NCI-H146 (cell line): ENCODE measurements at regions not wholly inside any gene's neighbourhood (a gene's known extent, or its start where the extent isn't known, plus 50 kb on each side); places are given as distances from the start of the nearest gene placed in this dataset.
"Not testable (repeated sequence)": the region's sequence is repeated elsewhere in the genome, so short reads cannot be mapped to it uniquely, and the experiment has no call there.

Experiments used
- DNase-seq: peaks from one replicate; lab custom pipeline; 2025; lab: John Stamatoyannopoulos, UW

DNA sequence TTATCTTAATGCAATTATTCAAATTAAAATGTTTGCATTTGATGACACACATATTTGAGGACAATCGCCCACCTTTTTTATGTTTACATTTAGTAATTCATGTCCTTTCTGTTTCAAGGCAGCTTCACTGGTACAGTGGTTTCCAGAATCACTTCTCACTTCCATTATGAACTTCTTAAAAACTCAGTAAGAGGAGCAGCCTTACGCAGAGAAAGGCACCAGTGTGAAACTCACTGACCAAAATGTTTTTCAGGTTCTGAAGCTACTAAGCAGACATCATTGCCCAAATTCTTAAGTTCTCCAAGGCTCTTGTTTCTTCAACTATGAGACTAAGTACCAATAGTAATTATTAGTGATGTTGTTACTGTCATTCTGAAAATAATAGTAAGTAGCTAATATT is 353.1 kb upstream of the CXADR start:
- no peak for DNase-seq

DNA sequence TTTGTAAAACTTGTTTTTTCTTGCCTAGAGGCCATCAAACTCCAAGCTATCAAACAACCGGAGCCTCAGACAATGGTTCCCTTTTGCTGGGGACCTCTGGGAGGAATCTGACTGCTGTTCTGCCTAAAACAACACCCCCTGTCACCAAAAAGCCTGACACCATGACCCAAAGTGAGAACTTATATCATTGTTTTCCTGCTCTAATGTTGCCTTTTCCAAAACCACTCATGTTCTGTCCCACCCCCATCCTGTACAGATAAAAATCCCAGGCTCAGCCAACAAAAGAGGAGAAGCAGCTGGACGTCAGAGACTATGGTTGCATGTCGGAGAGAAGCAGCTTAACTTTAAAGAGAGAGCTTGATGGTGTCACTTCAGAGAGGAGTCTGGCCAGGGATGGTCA is 327.2 kb upstream of the CXADR start:
- DNase-seq, result no peak

DNA sequence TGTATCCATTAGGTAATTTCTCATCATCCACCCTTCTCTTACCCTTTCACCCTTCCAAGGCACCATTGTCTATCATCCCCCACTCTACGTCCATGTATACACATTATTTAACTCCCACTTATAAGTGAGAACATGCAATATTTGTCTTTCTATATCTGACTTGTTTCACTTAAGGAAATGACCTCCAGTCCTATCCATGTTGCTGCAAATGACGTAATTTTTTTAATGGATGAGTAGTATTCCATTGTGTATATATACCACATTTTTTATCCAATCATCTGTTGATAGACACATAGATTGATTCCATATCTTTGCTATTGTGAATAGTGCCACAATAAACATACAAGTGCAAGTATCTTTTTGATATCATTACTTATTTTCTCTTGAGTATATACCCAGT is 322.9 kb upstream of the CXADR start:
- no peak for DNase-seq

DNA sequence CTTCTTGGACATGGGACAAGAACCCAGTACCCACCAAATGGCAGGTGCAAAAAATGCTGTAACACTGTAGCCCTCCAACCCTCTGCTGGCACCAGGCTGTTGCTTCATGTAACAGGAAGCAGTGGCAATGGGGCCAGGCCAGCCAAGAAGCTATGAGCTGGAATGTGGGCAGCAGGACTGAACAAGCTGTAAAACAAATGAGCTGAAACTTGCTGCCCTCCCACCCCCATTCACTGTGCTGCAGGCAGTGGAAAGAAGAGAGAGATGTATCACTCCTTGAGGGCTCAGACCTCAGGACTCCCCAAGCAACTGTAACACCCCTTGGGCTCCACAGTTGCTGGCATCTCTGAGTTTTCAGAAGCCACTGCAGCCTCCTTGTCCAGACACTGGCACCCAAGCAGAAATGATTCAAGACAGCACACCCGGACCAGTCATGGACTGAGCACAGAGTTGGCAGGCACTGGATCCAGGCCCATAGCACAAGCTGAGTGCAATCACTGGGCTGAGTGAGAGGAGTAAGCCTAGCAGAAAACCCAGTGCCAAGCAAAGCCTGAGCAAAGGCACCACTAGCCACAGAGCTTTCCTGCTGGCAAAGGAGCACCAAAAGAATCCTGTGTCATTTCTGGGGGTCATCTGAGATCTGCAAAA is 321.4 kb upstream of the CXADR start:
- no peak for DNase-seq

- DNase-seq, result no peak
Observed at GRCh38 chr21:17195351-17195750, 317.5 kb upstream of the CXADR start.

- no peak for DNase-seq
Observed at GRCh38 chr21:17195976-17196375, 316.9 kb upstream of the CXADR start.

DNA sequence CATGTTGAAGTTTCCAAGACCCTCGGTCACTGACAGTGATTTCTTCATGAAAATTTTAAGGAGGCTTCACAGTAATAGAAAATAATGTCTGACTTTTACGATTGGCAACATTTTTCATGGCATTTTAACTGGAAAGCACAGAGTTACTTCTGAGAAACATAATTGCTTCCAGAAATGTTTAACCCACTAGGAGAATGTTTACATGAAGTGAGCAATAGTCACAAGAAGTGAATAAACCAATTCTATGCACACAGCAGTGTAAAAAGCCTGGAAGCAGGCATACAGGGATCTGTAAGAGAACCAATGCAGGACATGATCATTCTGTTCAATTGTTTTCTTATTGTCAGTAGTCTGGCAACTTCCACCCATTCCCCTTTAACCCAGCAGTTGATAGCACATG is 316.2 kb upstream of the CXADR start:
- DNase-seq, result no peak

DNA sequence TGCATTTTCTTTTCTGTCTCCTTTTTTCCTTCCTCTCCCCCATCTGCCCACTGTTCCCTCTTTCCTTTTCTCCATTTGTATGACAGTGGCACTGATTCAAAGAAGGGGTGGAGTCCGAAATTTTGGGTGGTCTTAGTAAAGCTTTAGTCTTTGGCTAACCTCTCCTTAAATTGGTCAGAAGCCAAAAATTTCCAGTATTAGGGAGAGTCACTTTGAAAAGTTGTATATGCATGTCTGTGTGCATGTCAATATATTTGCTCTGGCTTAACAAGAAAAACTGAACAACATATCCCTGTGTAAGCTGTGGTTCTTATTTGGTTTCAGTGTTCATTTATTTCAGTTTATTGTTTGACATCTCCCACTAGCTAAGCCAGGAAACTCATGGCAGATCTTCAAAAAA is 314.8 kb upstream of the CXADR start:
- no peak for DNase-seq

DNA sequence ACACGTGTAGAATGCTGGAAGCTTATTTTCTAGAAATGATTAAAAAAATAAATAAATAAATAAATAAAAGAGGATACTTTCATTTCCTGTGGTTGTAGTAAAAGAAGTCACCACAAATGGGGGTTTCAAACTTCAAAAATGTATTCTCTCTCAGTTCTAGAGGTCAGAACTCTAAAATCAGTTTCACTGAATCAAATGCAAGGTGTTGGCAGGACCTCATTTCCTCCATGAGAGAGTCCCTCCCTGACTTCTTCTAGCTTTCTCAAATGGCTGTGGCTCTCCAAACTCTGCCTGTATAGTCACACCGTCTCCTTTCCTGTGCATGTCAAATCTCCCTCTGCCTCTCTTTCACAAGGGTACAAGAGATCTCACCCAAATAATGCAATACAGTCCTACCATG is 312.6 kb upstream of the CXADR start:
- no peak for DNase-seq

DNA sequence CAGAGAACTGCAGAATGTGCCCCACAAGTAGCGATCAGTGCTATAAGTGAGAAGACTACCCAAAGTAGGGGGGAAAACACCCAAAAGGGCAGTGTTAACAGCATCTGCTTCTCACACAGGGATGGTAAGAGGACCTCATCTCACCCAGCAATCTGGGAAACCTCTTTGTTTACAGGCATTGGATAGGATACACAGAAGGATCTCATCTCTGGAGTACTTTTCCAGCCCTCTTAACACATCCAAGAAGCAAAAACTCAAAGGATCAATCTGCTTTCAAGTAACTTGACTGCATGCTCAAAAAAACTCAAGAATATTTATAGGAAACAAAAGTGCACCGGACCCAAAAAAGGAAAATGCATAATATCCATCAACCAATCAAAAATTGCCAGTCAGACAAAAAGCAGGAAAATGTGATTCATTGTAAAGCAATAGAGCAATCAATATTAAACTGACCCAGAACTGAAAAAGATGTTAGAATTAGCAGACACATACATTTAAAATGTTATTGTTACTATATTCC is 311.0 kb upstream of the CXADR start:
- DNase-seq, result no peak

GRCh38 chr21:17214801-17215200 is 298.0 kb upstream of the CXADR start:
- DNase-seq, result no peak

- not testable (repeated sequence) for DNase-seq
Observed at GRCh38 chr21:17219050-17219449, 293.8 kb upstream of the CXADR start.

DNA sequence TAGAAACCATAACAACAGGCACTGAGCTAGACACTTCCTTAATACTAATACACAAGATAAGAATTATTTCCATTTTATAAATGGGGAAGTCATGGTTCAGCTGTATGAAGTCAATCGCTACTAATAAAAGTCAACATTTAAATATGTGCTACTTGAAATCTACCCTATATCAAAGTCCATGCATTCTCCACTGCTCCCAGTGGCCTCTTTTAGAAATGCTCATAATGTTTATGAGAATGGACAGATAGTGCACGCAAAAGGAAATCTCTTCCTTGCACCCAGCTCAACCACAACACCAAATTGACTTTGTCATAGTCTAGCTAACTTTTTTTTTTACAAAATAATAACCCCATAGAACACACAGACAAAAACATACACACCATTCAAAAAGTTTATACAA is 281.7 kb upstream of the CXADR start:
- DNase-seq, result no peak

- no peak for DNase-seq
Observed at GRCh38 chr21:17231771-17232170, 281.1 kb upstream of the CXADR start.

DNA sequence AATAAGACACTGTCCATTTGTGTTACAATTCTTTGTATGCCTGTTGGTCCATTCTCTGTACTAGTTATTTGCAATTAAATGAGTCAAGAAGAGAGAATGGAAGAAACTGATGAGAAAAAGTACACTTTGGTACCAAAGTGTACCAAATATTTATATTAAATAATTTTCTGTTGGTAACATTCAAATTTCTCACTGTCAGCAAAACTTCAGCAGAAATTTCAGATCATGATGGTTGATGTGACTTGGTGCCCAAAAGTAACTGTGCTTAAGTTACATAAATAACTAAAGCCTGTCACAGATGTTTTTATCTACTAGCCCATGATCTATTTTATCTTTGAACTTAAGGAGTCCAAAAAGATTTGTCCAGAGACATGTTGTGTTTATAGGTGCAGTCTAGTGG is 274.4 kb upstream of the CXADR start:
- DNase-seq, result no peak

DNA sequence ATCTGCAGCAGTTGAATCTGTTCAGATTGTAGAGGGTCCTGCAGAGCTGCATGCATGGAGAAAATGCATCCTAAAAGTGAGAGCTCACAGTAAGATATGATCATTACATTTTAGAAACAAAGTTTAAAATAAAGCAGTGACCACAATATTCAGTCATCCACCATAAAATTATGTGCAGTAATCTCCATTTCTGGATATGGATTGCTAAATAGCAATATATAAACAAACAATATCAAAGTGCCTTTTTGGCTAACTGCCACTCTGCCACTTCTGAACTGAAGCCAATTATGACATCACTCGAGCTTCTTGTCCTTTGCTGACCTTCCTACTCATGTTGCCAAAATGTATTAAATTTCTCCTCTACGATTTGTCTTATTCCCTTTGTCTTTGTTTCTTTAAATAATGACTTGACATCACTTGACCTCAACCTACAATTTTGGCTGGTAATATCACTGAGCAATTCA is 262.0 kb upstream of the CXADR start:
- no peak for DNase-seq

GRCh38 chr21:17257784-17258183 is 255.1 kb upstream of the CXADR start:
- no peak for DNase-seq

DNA sequence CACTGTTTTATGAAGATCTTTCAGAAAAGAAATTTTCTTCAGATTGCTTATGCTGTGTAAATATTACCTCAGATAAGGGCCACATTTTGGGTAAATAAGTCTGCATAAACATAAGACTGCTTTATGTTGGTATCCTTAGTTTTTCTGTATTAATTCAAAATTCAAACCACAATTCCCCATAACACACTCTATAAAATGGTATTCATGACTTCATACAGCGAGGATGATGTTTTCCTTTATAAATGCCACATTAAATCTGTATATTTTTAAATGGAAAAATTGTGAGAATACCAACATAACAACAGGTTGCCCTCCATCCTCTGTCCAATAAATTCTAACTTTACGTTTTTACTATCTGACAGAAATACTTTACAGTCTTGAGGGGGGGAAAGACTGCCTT is 248.7 kb upstream of the CXADR start:
- DNase-seq, result no peak

- no peak for DNase-seq
Observed at GRCh38 chr21:17269760-17270159, 243.1 kb upstream of the CXADR start.

GRCh38 chr21:17270229-17270628 is 242.6 kb upstream of the CXADR start:
- no peak for DNase-seq

DNA sequence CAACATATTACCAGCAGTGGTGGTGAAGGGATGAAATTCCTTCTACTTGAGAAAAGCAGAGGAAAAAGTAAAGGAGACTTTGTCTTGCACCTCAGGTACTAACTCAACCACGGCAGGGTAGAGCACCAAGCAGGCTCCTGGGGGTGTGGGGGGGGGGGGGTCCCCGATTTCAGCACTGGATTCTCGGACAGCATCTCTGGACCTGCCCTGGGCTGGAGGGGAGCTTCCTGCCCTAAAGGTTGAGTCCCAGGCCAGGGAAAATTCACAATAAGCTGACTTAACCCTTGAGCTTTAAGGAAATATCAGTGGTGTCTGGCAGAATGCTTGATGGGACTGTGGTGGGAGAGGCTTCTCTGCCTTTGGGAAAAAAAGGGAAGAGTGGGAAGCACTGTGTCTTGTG is 233.2 kb upstream of the CXADR start:
- DNase-seq, result no peak

DNA sequence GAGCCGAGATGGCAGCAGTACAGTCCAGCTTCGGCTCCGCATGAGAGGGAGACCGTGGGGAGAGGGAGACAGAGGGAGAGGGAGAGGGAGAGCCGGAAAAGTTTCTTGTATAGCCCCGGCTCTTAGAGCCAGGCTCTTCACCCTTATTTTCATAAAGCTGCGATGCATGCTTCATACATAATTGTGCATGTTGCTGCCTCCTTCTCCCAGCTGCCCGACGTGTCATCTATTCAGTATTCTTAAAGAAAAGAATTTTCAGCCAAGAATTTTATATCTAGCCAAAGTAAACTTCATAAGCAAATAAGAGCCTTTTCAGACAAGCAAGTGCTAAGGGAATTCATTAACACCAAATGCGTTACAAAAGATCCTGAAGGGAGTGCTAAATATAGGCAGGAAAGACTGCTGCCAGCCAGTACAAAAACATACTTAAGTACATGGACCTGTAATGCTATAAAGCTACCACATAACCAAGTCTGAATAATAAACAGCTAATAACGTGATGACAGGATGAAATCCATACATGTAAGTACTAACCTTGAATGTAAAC is 219.8 kb upstream of the CXADR start:
- DNase-seq, result not testable (repeated sequence)

GRCh38 chr21:17295997-17296396 is 216.8 kb upstream of the CXADR start:
- DNase-seq, result no peak

DNA sequence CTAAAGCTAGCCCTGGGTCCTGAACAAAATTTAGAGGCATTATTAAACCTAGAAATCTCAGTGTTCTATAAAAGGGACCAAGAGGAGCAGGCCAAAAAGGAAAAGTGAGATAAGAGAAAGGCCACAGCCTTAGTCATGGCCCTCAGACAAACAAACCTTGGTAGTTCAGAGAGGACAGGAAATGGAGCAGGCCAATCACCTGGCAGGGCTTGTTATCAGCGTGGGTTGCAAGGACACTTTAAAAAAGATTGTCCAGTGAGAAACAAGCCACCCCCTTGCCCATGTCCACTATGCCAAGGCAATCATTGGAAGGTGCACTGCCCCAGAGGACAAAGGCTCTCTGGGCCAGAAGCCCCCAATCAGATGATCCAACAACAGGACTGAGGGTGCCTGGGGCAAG is 213.3 kb upstream of the CXADR start:
- DNase-seq, result not testable (repeated sequence)
